GM06990 (cell line): ENCODE measurements at regions not wholly inside any gene's neighbourhood (a gene's known extent, or its start where the extent isn't known, plus 50 kb on each side); places are given as distances from the start of the nearest gene placed in this dataset.

Source experiments
- DNase-seq: peaks from one replicate; pipeline ENCODE4 v3.0.0-alpha.2; 2011; ENCODE audit not compliant: insufficient read length; ENCODE audit errors: extremely low read depth
- H3K27me3 ChIP-seq: replicated peaks from 2 replicates; pipeline ENCODE4 v1.6.0; 2011; ENCODE audit warnings: low read length; ENCODE audit not compliant: control insufficient read depth, insufficient read depth
- H3K36me3 ChIP-seq: 2 replicates; pipeline ENCODE4 v1.5.1; 2011; ENCODE audit warnings: low read length; ENCODE audit not compliant: control insufficient read depth, insufficient read depth
- H3K4me3 ChIP-seq: replicated peaks from 2 replicates; pipeline ENCODE4 v1.5.1; 2011; ENCODE audit warnings: low read depth, mild to moderate bottlenecking, control low read depth, low read length
- CTCF ChIP-seq: IDR thresholded peaks from 2 replicates; pipeline ENCODE4 v1.5.1; 2011; ENCODE audit warnings: low read length, control low read depth, mild to moderate bottlenecking, inconsistent platforms; ENCODE audit not compliant: insufficient read depth, poor library complexity, severe bottlenecking

GRCh38 chr22:22130953-22131608 lies 113.5 kb upstream of the VPREB1 start:
- no peaks in the 10 kb centered on the region for H3K27me3 ChIP-seq
- H3K4me3 ChIP-seq, result no peak overlapping the region
- TF ChIP-seq CTCF, result no peak
- DNase-seq, result no peak
- no peaks in the 10 kb centered on the region for H3K36me3 ChIP-seq

- TF ChIP-seq CTCF, result no peak
- Histone ChIP-seq H3K27me3 (no peaks in the 10 kb centered on the region), H3K36me3 (no peaks in the 10 kb centered on the region), H3K4me3 (no peak overlapping the region)
- no peak for DNase-seq
These were observed 115.2 kb upstream of the VPREB1 start for GRCh38 chr22:22129387-22129786.

- no peak for TF ChIP-seq CTCF
- Histone ChIP-seq H3K36me3 (no peaks in the 10 kb centered on the region), H3K4me3 (no peak overlapping the region), H3K27me3 (no peaks in the 10 kb centered on the region)
- no peak for DNase-seq
These were observed 116.1 kb upstream of the VPREB1 start for GRCh38 chr22:22128440-22128839.

- H3K27me3 ChIP-seq, result no peaks in the 10 kb centered on the region
- H3K36me3 ChIP-seq, result no peaks in the 10 kb centered on the region
- no peak for DNase-seq
- H3K4me3 ChIP-seq, result no peak overlapping the region
- no peak for TF ChIP-seq CTCF
These were observed 117.5 kb upstream of the VPREB1 start for GRCh38 chr22:22127100-22127499.

GRCh38 chr22:22125579-22126468 lies 118.8 kb upstream of the VPREB1 start:
- Histone ChIP-seq H3K4me3 (no peak overlapping the region), H3K36me3 (no peaks in the 10 kb centered on the region), H3K27me3 (no peaks in the 10 kb centered on the region)
- DNase-seq, result no peak
- no peak for TF ChIP-seq CTCF
